ENCODE measurements at regions not wholly inside any gene's neighbourhood (a gene's known extent, or its start where the extent isn't known, plus 50 kb on each side); places are given as distances from the start of the nearest gene placed in this dataset.

DNA sequence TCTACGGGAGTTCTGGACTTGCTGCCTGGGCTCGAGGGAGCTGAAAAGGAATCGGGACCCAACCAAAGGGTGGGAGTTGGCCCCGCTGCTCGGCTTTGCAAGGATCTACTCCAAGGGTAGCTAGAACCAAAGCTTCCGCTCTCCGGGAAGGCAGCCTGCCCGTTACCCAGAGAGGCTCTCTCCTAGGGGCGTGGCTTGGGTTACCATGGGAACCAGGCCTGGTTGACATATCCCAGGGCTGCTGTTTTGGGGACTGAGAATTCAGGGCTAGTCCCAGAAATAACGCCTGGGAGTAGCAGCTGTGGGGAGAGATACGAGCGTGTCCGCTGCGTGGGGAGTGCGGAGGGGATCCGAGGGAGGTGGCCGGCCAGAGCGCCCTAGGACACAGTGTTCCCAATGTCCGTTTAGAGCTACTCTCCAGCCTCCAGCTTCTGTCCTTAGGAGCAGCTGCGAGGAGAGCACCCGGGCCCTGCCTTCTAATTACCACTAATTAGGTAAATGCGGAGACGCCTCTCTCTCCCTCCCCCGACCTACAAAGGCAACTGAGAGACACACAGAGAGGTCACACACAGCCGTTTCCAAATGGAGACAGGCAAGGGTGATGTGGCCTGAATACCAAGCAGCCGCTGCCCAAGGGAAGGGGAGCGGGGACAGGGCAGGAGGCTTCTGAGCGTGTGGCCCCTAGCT is 141.6 kb upstream of the CADM1 start:
- DNase-seq (ENCODE audit: extremely low spot score, unreplicated experiment): no peak
- no peaks in the 10 kb centered on the region for H3K9me3 Mint-ChIP-seq
- H3K36me3 Mint-ChIP-seq: no peaks in the 10 kb centered on the region
- H3K27ac Mint-ChIP-seq: no peak overlapping the region
- H3K27me3 Mint-ChIP-seq: peaks cover 28% of the 10 kb centered on the region
- H3K4me1 Mint-ChIP-seq (ENCODE audit: unreplicated experiment): peaks cover 9% of the 10 kb centered on the region
- no peak overlapping the region for H3K4me3 Mint-ChIP-seq
- TF ChIP-seq CTCF (conservative IDR thresholded peaks at IDR 0.05): no peak

GRCh38 chr11:115644856-115645255 is 140.6 kb upstream of the CADM1 start:
- peak overlapping the region; percentile 51 for H3K4me3 Mint-ChIP-seq

DNA sequence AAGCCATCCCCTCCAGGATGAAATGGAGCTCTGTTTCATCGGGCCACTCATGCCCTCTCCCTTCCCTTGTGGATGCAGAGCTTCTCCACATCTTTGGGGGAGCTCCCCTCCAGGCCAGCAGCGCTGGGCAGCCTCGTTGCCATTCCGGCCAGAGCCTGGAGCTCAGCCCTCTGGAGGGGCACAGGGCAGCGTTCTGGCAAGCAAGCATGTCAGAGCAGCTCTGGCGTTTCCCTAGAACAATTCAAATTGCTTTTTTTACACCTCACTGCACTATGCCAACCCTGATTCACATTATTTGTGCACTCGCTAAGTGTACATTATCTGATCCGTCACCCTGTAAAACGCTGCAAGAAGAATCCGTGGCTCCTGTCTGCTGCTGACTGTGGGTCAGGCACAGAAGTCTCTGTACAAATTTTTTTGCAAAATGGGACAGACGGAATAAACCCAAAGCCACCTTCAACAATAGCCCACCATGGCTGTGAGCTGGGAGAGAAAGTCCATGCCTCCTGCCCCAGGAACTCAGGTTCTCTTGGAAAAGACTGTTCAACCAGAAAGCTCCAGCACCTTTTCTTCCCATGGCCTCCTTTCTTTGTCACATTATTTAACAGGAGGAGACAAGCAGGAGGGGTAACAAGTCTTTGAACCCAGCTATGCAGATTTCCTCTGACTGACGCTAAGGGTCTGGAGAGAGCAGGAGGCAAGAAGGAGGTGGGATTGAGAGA is 139.5 kb upstream of the CADM1 start:
- Mint-ChIP-seq H3K27me3 (peaks cover 30% of the 10 kb centered on the region), H3K9me3 (no peaks in the 10 kb centered on the region), H3K4me3 (no peak overlapping the region), H3K4me1 (ENCODE audit: unreplicated experiment) (peaks cover 9% of the 10 kb centered on the region), H3K27ac (no peak overlapping the region), H3K36me3 (no peaks in the 10 kb centered on the region)
- no peak for TF ChIP-seq CTCF (conservative IDR thresholded peaks at IDR 0.05)
- DNase-seq (ENCODE audit: extremely low spot score, unreplicated experiment): no peak

More at GRCh38 chr11:115644856-115645255, 140.6 kb upstream of the CADM1 start:
- no peaks in the 10 kb centered on the region for H3K9me3 Mint-ChIP-seq
- H3K27me3 Mint-ChIP-seq: peaks cover 30% of the 10 kb centered on the region
- H3K4me1 Mint-ChIP-seq (ENCODE audit: unreplicated experiment): peaks cover 9% of the 10 kb centered on the region
- no peak overlapping the region for H3K27ac Mint-ChIP-seq
- TF ChIP-seq CTCF (conservative IDR thresholded peaks at IDR 0.05): no peak
- DNase-seq (ENCODE audit: extremely low spot score, unreplicated experiment): no peak
- H3K36me3 Mint-ChIP-seq: no peaks in the 10 kb centered on the region

GRCh38 chr11:115642660-115643059 is 138.4 kb upstream of the CADM1 start:
- no peak for DNase-seq (ENCODE audit: extremely low spot score, unreplicated experiment)
- Mint-ChIP-seq H3K9me3 (no peaks in the 10 kb centered on the region), H3K4me3 (no peak overlapping the region), H3K36me3 (no peaks in the 10 kb centered on the region), H3K27ac (no peak overlapping the region), H3K4me1 (ENCODE audit: unreplicated experiment) (peaks cover 10% of the 10 kb centered on the region), H3K27me3 (peaks cover 30% of the 10 kb centered on the region)
- no peak for TF ChIP-seq CTCF (conservative IDR thresholded peaks at IDR 0.05)

DNA sequence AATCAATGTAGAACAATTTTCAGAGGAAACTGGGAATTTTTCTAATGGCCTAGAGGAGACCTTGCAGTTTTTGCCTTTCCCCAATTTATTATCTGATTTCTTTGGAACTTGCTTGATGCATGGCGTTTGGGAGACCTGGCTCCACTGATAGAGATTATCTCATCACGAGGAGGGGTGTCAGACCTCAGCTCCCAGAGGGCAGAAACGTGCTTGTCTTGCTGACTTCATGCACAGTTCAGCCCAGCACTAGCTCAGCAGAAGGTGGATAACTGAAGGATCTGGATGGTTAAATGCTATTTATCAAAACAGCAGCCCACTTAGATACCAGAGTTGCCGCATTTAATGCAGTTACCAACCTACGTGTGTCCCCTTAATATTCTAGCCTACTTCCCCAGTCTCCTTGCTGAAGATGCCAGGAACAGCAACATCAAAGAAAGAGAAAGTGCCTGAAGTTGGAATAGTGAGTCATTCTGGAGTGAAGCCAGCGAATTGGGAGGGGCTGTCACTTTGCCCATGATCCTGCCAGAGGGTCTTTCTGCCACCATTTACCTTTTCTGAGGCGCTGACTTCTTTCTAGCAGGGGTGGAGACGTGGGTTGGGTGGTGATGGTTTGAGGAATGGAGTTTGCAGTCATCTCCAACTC is 133.5 kb upstream of the CADM1 start:
- no peak overlapping the region for H3K27ac Mint-ChIP-seq
- H3K4me3 Mint-ChIP-seq: no peak overlapping the region

More for the DNA sequence above, 133.5 kb upstream of the CADM1 start:
- Mint-ChIP-seq H3K27me3 (peaks cover 11% of the 10 kb centered on the region), H3K4me1 (ENCODE audit: unreplicated experiment) (peaks cover 13% of the 10 kb centered on the region), H3K36me3 (no peaks in the 10 kb centered on the region), H3K9me3 (no peaks in the 10 kb centered on the region)
- no peak for DNase-seq (ENCODE audit: extremely low spot score, unreplicated experiment)
- TF ChIP-seq CTCF (conservative IDR thresholded peaks at IDR 0.05): no peak

All from type B pancreatic cell (in vitro differentiated cells).